ENCODE measurements at regions not wholly inside any gene's neighbourhood (a gene's known extent, or its start where the extent isn't known, plus 50 kb on each side); places are given as distances from the start of the nearest gene placed in this dataset.

GRCh38 chr19:32174386-32175113 lies 170.9 kb upstream of the ZNF507 start:
- Histone ChIP-seq H3K36me3 (ENCODE audit: insufficient read depth, low read length) (no peaks in the 10 kb centered on the region), H3K9ac (ENCODE audit: low read length) (no peak overlapping the region), H3K4me1 (ENCODE audit: insufficient read depth, low read length) (no peaks in the 10 kb centered on the region), H3K4me2 (ENCODE audit: low read length) (no peak overlapping the region), H2AFZ (ENCODE audit: low read depth, low read length) (no peak overlapping the region), H3K27me3 (ENCODE audit: insufficient read depth, low read length) (no peaks in the 10 kb centered on the region), H3K9me3 (ENCODE audit: insufficient read depth, low read depth, low read length) (no peaks in the 10 kb centered on the region), H4K20me1 (ENCODE audit: insufficient read depth, low read length) (no peaks in the 10 kb centered on the region), H3K79me2 (ENCODE audit: insufficient read depth, low read length) (no peaks in the 10 kb centered on the region), H3K27ac (ENCODE audit: low read depth, low read length) (no peak overlapping the region), H3K4me3 (ENCODE audit: insufficient read depth, low read depth, low read length) (no peak overlapping the region)
- Mint-ChIP-seq H3K27ac (ENCODE audit: unreplicated experiment) (no peak overlapping the region), H3K27me3 (ENCODE audit: low read depth, unreplicated experiment) (peaks cover 35% of the 10 kb centered on the region), H3K9me3 (ENCODE audit: unreplicated experiment) (peaks cover 3% of the 10 kb centered on the region), H3K36me3 (ENCODE audit: low read depth, unreplicated experiment) (no peaks in the 10 kb centered on the region), H3K4me3 (ENCODE audit: unreplicated experiment) (no peak overlapping the region), H3K4me1 (ENCODE audit: low read depth, unreplicated experiment) (no peaks in the 10 kb centered on the region)
- TF ChIP-seq CTCF (IDR thresholded peaks at IDR 0.05; ENCODE audit: insufficient read depth, low read depth, low read length), result no peak
- TF ChIP-seq EZH2 (IDR thresholded peaks at IDR 0.05; ENCODE audit: insufficient read depth, low read length), result no peak
- DNase-seq (ENCODE audit: low read depth) (no peak), FAIRE-seq (no peak)

- FAIRE-seq, result no peak
- H3K9me3 Mint-ChIP-seq (ENCODE audit: unreplicated experiment), result peaks cover 3% of the 10 kb centered on the region
- no peaks in the 10 kb centered on the region for H4K20me1 ChIP-seq (ENCODE audit: insufficient read depth, low read length)
These were observed 168.8 kb upstream of the ZNF507 start for GRCh38 chr19:32176591-32176990.

More at GRCh38 chr19:32176591-32176990, 168.8 kb upstream of the ZNF507 start:
- no peak for TF ChIP-seq EZH2 (IDR thresholded peaks at IDR 0.05; ENCODE audit: insufficient read depth, low read length)
- no peak for TF ChIP-seq CTCF (IDR thresholded peaks at IDR 0.05; ENCODE audit: insufficient read depth, low read depth, low read length)
- Histone ChIP-seq H3K9ac (ENCODE audit: low read length) (no peak overlapping the region), H3K9me3 (ENCODE audit: insufficient read depth, low read depth, low read length) (no peaks in the 10 kb centered on the region), H3K27me3 (ENCODE audit: insufficient read depth, low read length) (no peaks in the 10 kb centered on the region), H3K4me3 (ENCODE audit: insufficient read depth, low read depth, low read length) (no peak overlapping the region), H3K4me1 (ENCODE audit: insufficient read depth, low read length) (no peaks in the 10 kb centered on the region), H3K36me3 (ENCODE audit: insufficient read depth, low read length) (no peaks in the 10 kb centered on the region), H3K27ac (ENCODE audit: low read depth, low read length) (no peak overlapping the region), H2AFZ (ENCODE audit: low read depth, low read length) (no peak overlapping the region), H3K4me2 (ENCODE audit: low read length) (no peak overlapping the region), H3K79me2 (ENCODE audit: insufficient read depth, low read length) (no peaks in the 10 kb centered on the region)
- H3K4me3 Mint-ChIP-seq (ENCODE audit: unreplicated experiment), result no peak overlapping the region
- no peaks in the 10 kb centered on the region for H3K36me3 Mint-ChIP-seq (ENCODE audit: low read depth, unreplicated experiment)
- no peak overlapping the region for H3K27ac Mint-ChIP-seq (ENCODE audit: unreplicated experiment)
- DNase-seq (ENCODE audit: low read depth), result no peak
- peaks cover 36% of the 10 kb centered on the region for H3K27me3 Mint-ChIP-seq (ENCODE audit: low read depth, unreplicated experiment)
- no peaks in the 10 kb centered on the region for H3K4me1 Mint-ChIP-seq (ENCODE audit: low read depth, unreplicated experiment)

Measured in astrocyte (in vitro differentiated cells and primary cell).